ENCODE measurements at regions not wholly inside any gene's neighbourhood (a gene's known extent, or its start where the extent isn't known, plus 50 kb on each side); places are given as distances from the start of the nearest gene placed in this dataset.

DNA sequence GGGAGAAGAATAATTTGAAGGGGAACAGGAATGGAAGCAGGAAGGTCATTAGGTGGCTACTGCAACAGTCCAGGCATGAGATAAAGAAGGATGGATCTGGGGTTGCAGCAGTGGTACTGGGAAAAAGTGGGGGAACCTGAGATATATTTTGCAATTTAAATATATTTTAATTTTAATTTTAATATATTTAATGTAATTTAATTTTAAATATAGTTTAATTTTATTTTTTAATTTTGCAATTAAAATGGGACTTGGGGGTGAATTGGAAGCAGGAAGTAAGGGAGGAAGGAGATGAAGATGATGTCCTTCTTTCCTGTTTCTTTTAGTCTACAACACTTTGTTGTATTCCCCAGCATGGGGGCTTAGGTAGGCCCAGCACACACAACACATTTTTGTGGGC lies 369.8 kb downstream of the GADD45G start:
- H3K27me3 Mint-ChIP-seq = no peaks in the 10 kb centered on the region

GRCh38 chr9:89975024-89975423 lies 370.2 kb downstream of the GADD45G start:
- H3K4me1 Mint-ChIP-seq (ENCODE audit: low read depth) = no peaks in the 10 kb centered on the region
- TF ChIP-seq CTCF (IDR thresholded peaks at IDR 0.05) = no peak
- no peaks in the 10 kb centered on the region for H3K4me1 ChIP-seq (ENCODE audit: insufficient read depth, low read length)

More for the DNA sequence above, 369.8 kb downstream of the GADD45G start:
- H3K4me1 ChIP-seq (ENCODE audit: insufficient read depth, low read length) = no peaks in the 10 kb centered on the region
- Mint-ChIP-seq H3K4me1 (ENCODE audit: low read depth) (no peaks in the 10 kb centered on the region), H3K36me3 (ENCODE audit: low read depth) (no peaks in the 10 kb centered on the region), H3K4me3 (no peak overlapping the region), H3K9me3 (no peaks in the 10 kb centered on the region), H3K27ac (no peak overlapping the region)
- H3K4me3 ChIP-seq (ENCODE audit: low read length) = no peak overlapping the region
- H3K27me3 ChIP-seq (ENCODE audit: control insufficient read depth in 1 of 2, insufficient read depth in 2 of 2, low read length in 2 of 2) = no peaks in the 10 kb centered on the region
- CTCF ChIA-PET = no interaction called here
- H3K27ac ChIP-seq (ENCODE audit: low read depth in 1 of 2, low read length in 2 of 2) = no peak overlapping the region
- intact Hi-C loops (cut with DNase I, micrococcal nuclease) = no loop called here
- POLR2A ChIA-PET = no interaction called here
- no peak for TF ChIP-seq CTCF (IDR thresholded peaks at IDR 0.05)
- H3K9me3 ChIP-seq (ENCODE audit: control insufficient read depth in 1 of 2, insufficient read depth in 1 of 2, low read length in 2 of 2) = no peaks in the 10 kb centered on the region
- no peaks in the 10 kb centered on the region for H3K36me3 ChIP-seq (ENCODE audit: insufficient read depth, low read length)
- ATAC-seq (ENCODE audit: poor library complexity) (no peak), DNase-seq (no peak)

DNA sequence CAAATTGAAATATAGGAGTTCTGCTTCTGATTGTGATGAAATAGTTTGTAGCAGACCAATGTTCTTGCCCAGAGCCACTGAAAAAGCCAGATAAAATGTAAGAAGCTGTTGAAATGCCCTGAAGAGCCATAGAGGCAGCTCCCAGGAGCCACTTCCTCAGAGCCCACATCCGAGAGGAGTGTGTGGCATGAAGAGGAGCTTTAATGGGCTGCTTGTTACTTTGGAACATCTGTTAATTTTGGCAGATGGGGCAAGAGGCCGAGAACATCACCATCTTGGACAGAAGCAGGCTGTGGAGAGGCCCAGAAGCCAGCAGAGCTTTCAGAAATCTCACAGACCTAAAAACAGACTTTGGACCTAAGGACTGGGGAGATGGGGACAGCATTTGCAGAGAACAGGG lies 370.8 kb downstream of the GADD45G start:
- no peak for TF ChIP-seq CTCF (IDR thresholded peaks at IDR 0.05)
- H3K27me3 Mint-ChIP-seq = peaks cover 7% of the 10 kb centered on the region
- Histone ChIP-seq H3K4me1 (ENCODE audit: insufficient read depth, low read length) (no peaks in the 10 kb centered on the region), H3K27me3 (ENCODE audit: control insufficient read depth in 1 of 2, insufficient read depth in 2 of 2, low read length in 2 of 2) (no peaks in the 10 kb centered on the region), H3K27ac (ENCODE audit: low read depth in 1 of 2, low read length in 2 of 2) (no peak overlapping the region), H3K36me3 (ENCODE audit: insufficient read depth, low read length) (no peaks in the 10 kb centered on the region), H3K4me3 (ENCODE audit: low read length) (no peak overlapping the region), H3K9me3 (ENCODE audit: control insufficient read depth in 1 of 2, insufficient read depth in 1 of 2, low read length in 2 of 2) (no peaks in the 10 kb centered on the region)
- no peaks in the 10 kb centered on the region for H3K9me3 Mint-ChIP-seq
- H3K36me3 Mint-ChIP-seq (ENCODE audit: low read depth) = no peaks in the 10 kb centered on the region
- H3K27ac Mint-ChIP-seq = no peak overlapping the region
- CTCF ChIA-PET = no interaction called here
- ATAC-seq (ENCODE audit: poor library complexity) (no peak), DNase-seq (no peak)
- no peaks in the 10 kb centered on the region for H3K4me1 Mint-ChIP-seq (ENCODE audit: low read depth)
- no peak overlapping the region for H3K4me3 Mint-ChIP-seq
- intact Hi-C loops (cut with DNase I, micrococcal nuclease) = no loop called here
- POLR2A ChIA-PET = no interaction called here

More at GRCh38 chr9:89975024-89975423, 370.2 kb downstream of the GADD45G start:
- Histone ChIP-seq H3K9me3 (ENCODE audit: control insufficient read depth in 1 of 2, insufficient read depth in 1 of 2, low read length in 2 of 2) (no peaks in the 10 kb centered on the region), H3K27ac (ENCODE audit: low read depth in 1 of 2, low read length in 2 of 2) (no peak overlapping the region), H3K27me3 (ENCODE audit: control insufficient read depth in 1 of 2, insufficient read depth in 2 of 2, low read length in 2 of 2) (no peaks in the 10 kb centered on the region), H3K4me3 (ENCODE audit: low read length) (no peak overlapping the region), H3K36me3 (ENCODE audit: insufficient read depth, low read length) (no peaks in the 10 kb centered on the region)
- ChIA-PET POLR2A (no interaction called here), CTCF (no interaction called here)
- intact Hi-C loops (cut with DNase I, micrococcal nuclease) = no loop called here
- H3K4me3 Mint-ChIP-seq = no peak overlapping the region
- H3K27ac Mint-ChIP-seq = no peak overlapping the region
- no peaks in the 10 kb centered on the region for H3K36me3 Mint-ChIP-seq (ENCODE audit: low read depth)
- DNase-seq (no peak), ATAC-seq (ENCODE audit: poor library complexity) (no peak)
- peaks cover 2% of the 10 kb centered on the region for H3K27me3 Mint-ChIP-seq
- H3K9me3 Mint-ChIP-seq = no peaks in the 10 kb centered on the region

All from CD4-positive, alpha-beta T cell (primary cell).